Breast epithelium (tissue), 4 donors: ENCODE measurements at regions not wholly inside any gene's neighbourhood (a gene's known extent, or its start where the extent isn't known, plus 50 kb on each side); places are given as distances from the start of the nearest gene placed in this dataset.
A peak's percentile ranks its signal among the peaks of the same experiment; 100 is the strongest.

Experiments
- DNase-seq, 2 donors: peaks; one replicate each; pipeline ENCODE4 v3.0.0-alpha.2; 2019; ENCODE audit warnings: low spot score in 2 of 2
- H3K27ac ChIP-seq, 2 donors: fragments of 200-600 bp; sonication (generic) in 1 of 2; one replicate each; pipeline ENCODE4 v1.5.1; 2016 to 2019; ENCODE audit warnings: mild to moderate bottlenecking in 1 of 2
- H3K27me3 ChIP-seq, 2 donors: fragments of 200-600 bp; sonication (generic) in 1 of 2; one replicate each; pipeline versions ENCODE4 v1.5.1 to v1.6.0; 2017 to 2019; ENCODE audit warnings: control low read depth in 1 of 2, mild to moderate bottlenecking in 1 of 2
- H3K36me3 ChIP-seq: fragments of 200-600 bp; one replicate; pipeline ENCODE4 v1.5.1; 2019
- H3K4me1 ChIP-seq, 2 donors: fragments of 200-600 bp; sonication (generic); one replicate each; pipeline ENCODE4 v1.5.1; 2016 to 2019; ENCODE audit warnings: control low read depth in 1 of 2
- H3K4me3 ChIP-seq, 3 donors: fragments of 200-600 bp; sonication (generic); 1 replicate in 2 of 3; 2 replicates in 1 of 3; pipeline ENCODE4 v1.5.1; 2016 to 2019; ENCODE audit warnings: mild to moderate bottlenecking in 3 of 3, moderate library complexity in 2 of 3
- H3K9me3 ChIP-seq, 2 donors: fragments of 200-600 bp; sonication (generic) in 1 of 2; one replicate each; pipeline ENCODE4 v1.5.1; 2016 to 2019; ENCODE audit warnings: control low read depth in 1 of 2
- POLR2A ChIP-seq: fragments of 450-650 bp; IDR thresholded peaks from one replicate; pipeline ENCODE4 v1.6.1; 2016; ENCODE audit warnings: antibody characterized with exemption, mild to moderate bottlenecking, moderate library complexity
- POLR2AphosphoS5 ChIP-seq, 3 donors: sonication (generic); formaldehyde crosslinking; IDR thresholded peaks; one replicate each; pipeline ENCODE4 v1.6.1; 2017; ENCODE audit warnings: antibody characterized with exemption in 3 of 3
- intact Hi-C: fragments of 100-400 bp; cut with DNase I; formaldehyde crosslinking; loops from one replicate; pipeline ENCODE4 v1.15.1; 2023; ENCODE audit warnings: low total_unique reads
- TF ChIP-seq, protein P1 (sequence below), 3 donors: fragments of 450-650 bp; IDR thresholded peaks; one replicate each; pipeline ENCODE4 v1.5.1; 2016 to 2017; ENCODE audit warnings: antibody characterized with exemption in 3 of 3, mild to moderate bottlenecking in 3 of 3, moderate library complexity in 3 of 3

DNA sequence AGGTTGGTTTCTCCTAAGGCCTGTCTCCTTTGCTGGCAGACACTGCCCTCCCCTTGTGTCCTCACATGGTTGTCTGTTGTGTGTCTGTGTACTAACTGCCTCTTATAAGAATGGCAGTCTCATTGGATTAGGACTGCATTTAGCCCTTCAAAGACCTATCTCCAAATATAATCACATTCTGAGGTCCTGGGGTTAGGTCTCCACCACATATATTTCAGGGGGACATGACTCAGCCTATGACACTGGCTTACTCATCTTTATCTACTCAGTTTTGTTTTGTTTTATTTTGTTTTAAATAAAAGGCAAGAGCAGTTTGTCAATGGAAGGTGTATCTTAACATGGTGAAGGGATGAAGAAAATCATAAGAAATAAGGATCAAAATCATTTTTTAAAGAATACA, 894.3 kb downstream of the NLGN4Y start:
- intact Hi-C loops: no loop called here
- Histone ChIP-seq H3K27ac (no peak overlapping the region), H3K4me1 (no peaks in the 10 kb centered on the region), H3K36me3 (no peaks in the 10 kb centered on the region), H3K9me3 (no peaks in the 10 kb centered on the region), H3K4me3 (no peak overlapping the region), H3K27me3 (no peaks in the 10 kb centered on the region)
- DNase-seq: no peak
- TF ChIP-seq POLR2AphosphoS5 (IDR thresholded peaks at IDR 0.05): no peak
- TF ChIP-seq, protein P1, sequence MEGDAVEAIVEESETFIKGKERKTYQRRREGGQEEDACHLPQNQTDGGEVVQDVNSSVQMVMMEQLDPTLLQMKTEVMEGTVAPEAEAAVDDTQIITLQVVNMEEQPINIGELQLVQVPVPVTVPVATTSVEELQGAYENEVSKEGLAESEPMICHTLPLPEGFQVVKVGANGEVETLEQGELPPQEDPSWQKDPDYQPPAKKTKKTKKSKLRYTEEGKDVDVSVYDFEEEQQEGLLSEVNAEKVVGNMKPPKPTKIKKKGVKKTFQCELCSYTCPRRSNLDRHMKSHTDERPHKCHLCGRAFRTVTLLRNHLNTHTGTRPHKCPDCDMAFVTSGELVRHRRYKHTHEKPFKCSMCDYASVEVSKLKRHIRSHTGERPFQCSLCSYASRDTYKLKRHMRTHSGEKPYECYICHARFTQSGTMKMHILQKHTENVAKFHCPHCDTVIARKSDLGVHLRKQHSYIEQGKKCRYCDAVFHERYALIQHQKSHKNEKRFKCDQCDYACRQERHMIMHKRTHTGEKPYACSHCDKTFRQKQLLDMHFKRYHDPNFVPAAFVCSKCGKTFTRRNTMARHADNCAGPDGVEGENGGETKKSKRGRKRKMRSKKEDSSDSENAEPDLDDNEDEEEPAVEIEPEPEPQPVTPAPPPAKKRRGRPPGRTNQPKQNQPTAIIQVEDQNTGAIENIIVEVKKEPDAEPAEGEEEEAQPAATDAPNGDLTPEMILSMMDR (IDR thresholded peaks at IDR 0.05): no peak

DNA sequence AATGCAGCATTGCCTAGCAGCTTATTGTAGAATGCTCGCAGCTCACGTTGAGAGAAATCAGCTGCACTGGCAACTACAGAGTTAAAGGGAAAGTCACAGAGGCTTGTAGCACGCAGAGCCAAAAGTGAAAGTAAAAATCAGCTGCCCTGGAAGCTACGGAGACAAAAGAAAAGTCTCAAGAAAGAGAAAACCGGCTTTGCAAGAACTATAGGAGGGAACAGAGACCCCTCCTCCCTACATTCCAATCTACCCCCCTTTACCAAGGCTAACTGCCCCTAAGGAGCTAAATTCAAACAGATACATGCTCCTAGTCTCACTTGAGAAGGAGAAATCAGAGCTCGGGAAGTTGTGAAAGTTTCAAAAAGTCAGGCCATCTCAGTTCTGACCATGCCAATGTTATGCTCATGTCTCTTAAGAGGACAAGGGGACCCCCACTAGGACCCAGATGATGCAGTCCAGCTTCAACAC, 900.4 kb downstream of the NLGN4Y start:
- H3K27ac ChIP-seq: no peak overlapping the region

DNA sequence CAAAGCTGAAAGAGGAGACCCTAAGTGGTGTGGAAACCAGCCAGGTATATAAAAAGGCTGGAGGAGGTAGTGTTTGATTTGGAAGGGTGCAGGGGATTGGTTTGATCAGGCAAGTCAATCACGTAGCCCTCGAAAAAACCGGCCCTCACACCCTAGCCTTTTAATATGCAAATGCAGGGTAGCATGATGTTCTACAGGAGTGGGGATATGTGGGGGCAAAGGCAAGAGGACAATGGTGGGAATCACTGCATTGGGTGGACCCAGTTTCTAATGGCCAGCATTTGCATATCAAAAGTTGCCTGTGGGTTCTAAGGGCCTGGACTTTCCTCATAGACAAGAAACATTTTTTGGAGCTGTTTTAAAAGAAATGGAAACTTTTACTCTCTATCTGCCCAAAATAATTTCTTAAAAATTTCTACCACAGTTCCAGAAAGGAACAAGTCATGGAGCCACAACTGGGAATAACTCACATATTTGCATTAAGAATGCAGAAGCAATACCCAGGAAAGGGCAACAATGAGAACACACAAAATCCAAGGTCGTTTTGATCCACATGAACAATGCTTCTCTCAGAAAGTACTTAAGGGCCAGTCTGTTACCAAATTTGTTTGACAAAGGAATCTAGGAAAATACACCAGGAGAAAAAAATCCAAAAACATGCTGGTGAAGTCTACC, 915.8 kb downstream of the NLGN4Y start:
- no peaks in the 10 kb centered on the region for H3K27me3 ChIP-seq
- intact Hi-C loops: no loop called here
- no peaks in the 10 kb centered on the region for H3K9me3 ChIP-seq
- DNase-seq: no peak
- H3K4me1 ChIP-seq: no peaks in the 10 kb centered on the region
- H3K4me3 ChIP-seq: no peak overlapping the region
- H3K27ac ChIP-seq: no peak overlapping the region
- no peaks in the 10 kb centered on the region for H3K36me3 ChIP-seq
- no peak for TF ChIP-seq POLR2A
- TF ChIP-seq POLR2AphosphoS5 (IDR thresholded peaks at IDR 0.05): no peak
- TF ChIP-seq, protein P1 (IDR thresholded peaks at IDR 0.05): no peak

More for the DNA sequence above, 900.4 kb downstream of the NLGN4Y start:
- no peak for DNase-seq
- Histone ChIP-seq H3K36me3 (no peaks in the 10 kb centered on the region), H3K9me3 (no peaks in the 10 kb centered on the region), H3K4me3 (peak overlapping the region in 1 of 3 donors; percentile 38), H3K4me1 (no peaks in the 10 kb centered on the region), H3K27me3 (no peaks in the 10 kb centered on the region)
- intact Hi-C loops: no loop called here
- no peak for TF ChIP-seq POLR2A

DNA sequence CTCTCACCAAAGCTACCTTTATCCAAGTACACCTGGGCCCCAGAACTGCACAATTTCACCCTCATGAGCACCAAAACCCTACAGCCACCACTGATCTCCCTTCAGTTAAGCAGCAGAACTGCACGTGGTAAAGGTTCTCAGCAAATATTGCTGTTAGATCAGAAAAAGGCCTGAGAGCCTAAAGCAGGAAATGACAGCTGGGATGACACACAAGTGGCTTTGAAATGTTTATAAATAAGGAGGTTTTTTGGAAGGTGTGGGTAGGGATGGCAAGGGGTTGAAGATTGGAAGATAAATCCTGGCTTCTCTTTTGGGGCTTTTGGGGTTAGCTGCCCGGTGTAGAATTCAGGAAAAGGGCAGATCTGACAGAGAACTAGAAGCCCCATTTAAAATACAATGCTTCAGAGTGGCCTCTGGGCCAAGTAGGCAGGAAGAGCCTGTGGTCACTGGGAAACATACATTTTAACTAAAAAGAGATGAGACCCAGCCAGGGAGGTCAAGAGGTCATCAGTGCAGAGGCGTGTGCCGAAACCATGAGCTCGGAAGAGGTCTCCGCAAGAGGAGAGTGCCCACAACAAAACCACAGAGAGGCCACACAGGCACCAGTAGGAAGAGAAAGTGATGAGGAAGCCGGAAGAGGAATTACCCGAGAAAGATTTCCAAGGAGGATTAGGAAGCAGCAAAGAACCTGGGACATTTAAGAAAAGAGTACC, 916.5 kb downstream of the NLGN4Y start:
- intact Hi-C loops: no loop called here
- no peak for DNase-seq
- Histone ChIP-seq H3K4me3 (no peak overlapping the region), H3K4me1 (no peaks in the 10 kb centered on the region), H3K36me3 (no peaks in the 10 kb centered on the region), H3K9me3 (no peaks in the 10 kb centered on the region), H3K27ac (no peak overlapping the region), H3K27me3 (no peaks in the 10 kb centered on the region)
- no peak for TF ChIP-seq POLR2A

DNA sequence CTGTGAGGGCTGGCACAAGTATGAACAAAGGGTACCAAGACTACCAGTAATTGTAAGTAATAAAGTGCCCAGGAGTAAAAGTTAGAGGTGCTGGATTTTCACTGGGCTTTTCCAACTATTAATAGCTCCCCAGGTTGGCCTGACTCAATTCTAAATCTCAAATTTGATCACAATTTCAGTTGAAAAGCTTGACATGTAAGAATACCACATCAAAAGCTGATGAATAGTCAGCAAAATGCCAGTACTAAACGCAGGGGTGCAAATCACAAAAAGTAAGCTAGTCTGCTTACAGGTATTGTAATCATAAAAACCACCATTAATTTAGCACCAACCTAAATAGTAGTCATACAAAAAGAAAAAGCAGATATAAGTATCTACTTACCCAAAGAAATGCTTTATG, 917.5 kb downstream of the NLGN4Y start:
- H3K9me3 ChIP-seq: no peaks in the 10 kb centered on the region
- no peak overlapping the region for H3K27ac ChIP-seq
- TF ChIP-seq, protein P1 (IDR thresholded peaks at IDR 0.05): no peak
- no peak for TF ChIP-seq POLR2A
- TF ChIP-seq POLR2AphosphoS5 (IDR thresholded peaks at IDR 0.05): no peak

DNA sequence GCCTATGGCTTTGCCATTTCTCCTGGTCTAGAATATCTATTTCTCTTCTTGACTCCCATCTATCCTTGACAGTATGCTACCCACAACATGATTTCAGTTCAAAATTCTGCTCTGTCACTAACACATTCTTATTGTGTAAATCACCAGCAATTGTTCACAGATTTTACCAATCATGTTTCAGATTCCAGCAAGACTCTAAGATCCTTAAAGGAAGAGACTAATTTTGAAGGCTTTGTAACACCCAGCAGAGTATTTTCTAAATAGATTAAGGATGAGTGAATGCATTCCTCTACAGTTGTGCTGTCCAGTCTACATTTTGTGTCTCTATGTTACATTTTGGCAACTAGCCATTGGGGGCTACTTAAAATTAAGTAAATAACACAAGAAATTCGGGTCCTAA, 921.5 kb downstream of the NLGN4Y start:
- no peak for DNase-seq
- Histone ChIP-seq H3K36me3 (no peaks in the 10 kb centered on the region), H3K27ac (no peak overlapping the region), H3K9me3 (no peaks in the 10 kb centered on the region), H3K4me1 (no peaks in the 10 kb centered on the region), H3K27me3 (no peaks in the 10 kb centered on the region), H3K4me3 (no peak overlapping the region)
- TF ChIP-seq, protein P1 (IDR thresholded peaks at IDR 0.05): no peak
- TF ChIP-seq POLR2A (no peak), POLR2AphosphoS5 (IDR thresholded peaks at IDR 0.05) (no peak)
- intact Hi-C loops: no loop called here

More for the DNA sequence above, 917.5 kb downstream of the NLGN4Y start:
- DNase-seq: no peak
- intact Hi-C loops: no loop called here
- Histone ChIP-seq H3K36me3 (no peaks in the 10 kb centered on the region), H3K27me3 (no peaks in the 10 kb centered on the region), H3K4me3 (no peak overlapping the region), H3K4me1 (no peaks in the 10 kb centered on the region)
